K562 (cell line): ENCODE measurements at regions not wholly inside any gene's neighbourhood (a gene's known extent, or its start where the extent isn't known, plus 50 kb on each side); places are given as distances from the start of the nearest gene placed in this dataset.

ENCODE experiments used
- CTCF ChIP-seq, 3 experiments: IDR thresholded peaks in 2 of 3; conservative IDR thresholded peaks in 1 of 3; 2 replicates each; pipeline ENCODE4 v1.5.1; 2011 to 2012; ENCODE audit warnings: low read length in 3 of 3, mild to moderate bottlenecking in 3 of 3, control low read depth in 2 of 3, improper control_type of control experiment in 1 of 3, inconsistent platforms in 1 of 3, low read depth in 1 of 3, mixed read lengths in 1 of 3, moderate library complexity in 1 of 3; ENCODE audit not compliant: insufficient read depth in 2 of 3
- FIP1L1 ChIP-seq: fragments of 200-400 bp; formaldehyde crosslinking; IDR thresholded peaks from 2 replicates; pipeline ENCODE4 v1.6.1; 2018; ENCODE audit warnings: mild to moderate bottlenecking, low read depth, low read length; ENCODE audit not compliant: poor library complexity, severe bottlenecking
- GTF2A2 ChIP-seq: IDR thresholded peaks from 2 replicates; pipeline ENCODE4 v1.6.1; 2016; ENCODE audit warnings: mild to moderate bottlenecking, missing genetic modification characterization, missing compliant biosample characterization
- KDM1A ChIP-seq, 2 experiments: fragments of 450-650 bp; IDR thresholded peaks; 2 replicates each; pipeline ENCODE4 v1.6.1; 2016; ENCODE audit warnings: mild to moderate bottlenecking in 2 of 2
- POLR2AphosphoS5 ChIP-seq: IDR thresholded peaks from 2 replicates; pipeline ENCODE4 v1.6.1; 2011; ENCODE audit warnings: mild to moderate bottlenecking, low read depth, low read length, moderate library complexity; ENCODE audit not compliant: control insufficient read depth, insufficient read depth
- RNF2 ChIP-seq: sonication (generic); IDR thresholded peaks from 2 replicates; pipeline ENCODE4 v1.6.1; 2016
- SAFB2 ChIP-seq: fragments of 200-400 bp; formaldehyde crosslinking; IDR thresholded peaks from 2 replicates; pipeline ENCODE4 v1.6.1; 2018; ENCODE audit warnings: borderline replicate concordance, low read length, low read depth, moderate library complexity; ENCODE audit not compliant: severe bottlenecking
- ZNF717 ChIP-seq: fragments of 250-450 bp; sonication (Bioruptor Pico); IDR thresholded peaks from 2 replicates; pipeline ENCODE4 v1.5.0; 2021
- TF ChIP-seq, protein P1 (sequence below): sonication (generic); formaldehyde crosslinking; IDR thresholded peaks from 2 replicates; pipeline ENCODE4 v1.8.0; 2022; ENCODE audit warnings: mild to moderate bottlenecking, missing genetic modification reagents
- TF ChIP-seq, protein P2 (sequence below), 2 experiments: fragments of 450-650 bp; conservative IDR thresholded peaks; 2 replicates each; pipeline ENCODE4 v1.6.1; 2017; ENCODE audit warnings: mild to moderate bottlenecking in 2 of 2, moderate library complexity in 2 of 2

GRCh38 chr14:106842687-106843086 lies 1316.3 kb downstream of the TMEM121 start:
- peak; percentile 21 to 58 (median 48); a peak in 4 of 6 replicates for TF ChIP-seq CTCF (IDR thresholded peaks at IDR 0.05 in 2 of 3, conservative IDR thresholded peaks at IDR 0.05 in 1 of 3; ENCODE audit: insufficient read depth in 2 of 3, low read depth in 1 of 3, low read length in 3 of 3)
- TF ChIP-seq SAFB2, result no peak
- TF ChIP-seq GTF2A2 (tag), result no peak
- no peak for TF ChIP-seq RNF2
- no peak for TF ChIP-seq POLR2AphosphoS5
- TF ChIP-seq, protein P1, sequence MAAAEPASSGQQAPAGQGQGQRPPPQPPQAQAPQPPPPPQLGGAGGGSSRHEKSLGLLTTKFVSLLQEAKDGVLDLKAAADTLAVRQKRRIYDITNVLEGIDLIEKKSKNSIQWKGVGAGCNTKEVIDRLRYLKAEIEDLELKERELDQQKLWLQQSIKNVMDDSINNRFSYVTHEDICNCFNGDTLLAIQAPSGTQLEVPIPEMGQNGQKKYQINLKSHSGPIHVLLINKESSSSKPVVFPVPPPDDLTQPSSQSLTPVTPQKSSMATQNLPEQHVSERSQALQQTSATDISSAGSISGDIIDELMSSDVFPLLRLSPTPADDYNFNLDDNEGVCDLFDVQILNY, result no peak
- no peak for TF ChIP-seq ZNF717 (CRISPR knock-in tag)
- no peak for TF ChIP-seq KDM1A (IDR thresholded peaks at IDR 0.05)
- TF ChIP-seq FIP1L1, result no peak
- TF ChIP-seq, protein P2, sequence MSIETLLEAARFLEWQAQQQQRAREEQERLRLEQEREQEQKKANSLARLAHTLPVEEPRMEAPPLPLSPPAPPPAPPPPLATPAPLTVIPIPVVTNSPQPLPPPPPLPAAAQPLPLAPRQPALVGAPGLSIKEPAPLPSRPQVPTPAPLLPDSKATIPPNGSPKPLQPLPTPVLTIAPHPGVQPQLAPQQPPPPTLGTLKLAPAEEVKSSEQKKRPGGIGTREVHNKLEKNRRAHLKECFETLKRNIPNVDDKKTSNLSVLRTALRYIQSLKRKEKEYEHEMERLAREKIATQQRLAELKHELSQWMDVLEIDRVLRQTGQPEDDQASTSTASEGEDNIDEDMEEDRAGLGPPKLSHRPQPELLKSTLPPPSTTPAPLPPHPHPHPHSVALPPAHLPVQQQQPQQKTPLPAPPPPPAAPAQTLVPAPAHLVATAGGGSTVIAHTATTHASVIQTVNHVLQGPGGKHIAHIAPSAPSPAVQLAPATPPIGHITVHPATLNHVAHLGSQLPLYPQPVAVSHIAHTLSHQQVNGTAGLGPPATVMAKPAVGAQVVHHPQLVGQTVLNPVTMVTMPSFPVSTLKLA (conservative IDR thresholded peaks at IDR 0.05), result no peak
